ENCODE measurements at regions not wholly inside any gene's neighbourhood (a gene's known extent, or its start where the extent isn't known, plus 50 kb on each side); places are given as distances from the start of the nearest gene placed in this dataset.

DNA sequence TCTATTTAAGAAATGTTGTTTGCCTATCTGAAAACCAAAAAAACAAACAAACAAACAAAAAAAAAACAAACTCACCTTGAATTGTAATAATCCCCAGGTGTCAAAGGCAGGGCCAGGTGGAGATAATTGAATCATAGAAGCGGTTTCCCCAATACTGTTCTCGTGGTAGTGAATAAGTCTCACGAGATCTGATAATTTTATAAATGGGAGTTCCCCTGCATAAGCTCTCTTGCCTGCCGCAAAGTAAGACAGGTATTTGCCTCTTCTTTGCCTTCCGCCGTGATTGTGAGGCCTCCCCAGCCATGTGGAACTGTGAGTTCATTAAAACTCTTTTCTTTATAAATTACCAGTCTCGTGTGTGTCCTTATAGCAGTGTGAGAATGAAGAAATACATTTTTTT lies 1180.7 kb upstream of the CRIM1 start:
- TF ChIP-seq, protein P1, sequence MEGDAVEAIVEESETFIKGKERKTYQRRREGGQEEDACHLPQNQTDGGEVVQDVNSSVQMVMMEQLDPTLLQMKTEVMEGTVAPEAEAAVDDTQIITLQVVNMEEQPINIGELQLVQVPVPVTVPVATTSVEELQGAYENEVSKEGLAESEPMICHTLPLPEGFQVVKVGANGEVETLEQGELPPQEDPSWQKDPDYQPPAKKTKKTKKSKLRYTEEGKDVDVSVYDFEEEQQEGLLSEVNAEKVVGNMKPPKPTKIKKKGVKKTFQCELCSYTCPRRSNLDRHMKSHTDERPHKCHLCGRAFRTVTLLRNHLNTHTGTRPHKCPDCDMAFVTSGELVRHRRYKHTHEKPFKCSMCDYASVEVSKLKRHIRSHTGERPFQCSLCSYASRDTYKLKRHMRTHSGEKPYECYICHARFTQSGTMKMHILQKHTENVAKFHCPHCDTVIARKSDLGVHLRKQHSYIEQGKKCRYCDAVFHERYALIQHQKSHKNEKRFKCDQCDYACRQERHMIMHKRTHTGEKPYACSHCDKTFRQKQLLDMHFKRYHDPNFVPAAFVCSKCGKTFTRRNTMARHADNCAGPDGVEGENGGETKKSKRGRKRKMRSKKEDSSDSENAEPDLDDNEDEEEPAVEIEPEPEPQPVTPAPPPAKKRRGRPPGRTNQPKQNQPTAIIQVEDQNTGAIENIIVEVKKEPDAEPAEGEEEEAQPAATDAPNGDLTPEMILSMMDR (IDR thresholded peaks at IDR 0.05) = no peak
- TF ChIP-seq EZH2 (IDR thresholded peaks at IDR 0.05) (no peak), EZH2phosphoT487 (IDR thresholded peaks at IDR 0.05) (no peak)

Data from neural progenitor cell (in vitro differentiated cells).